ENCODE measurements at regions not wholly inside any gene's neighbourhood (a gene's known extent, or its start where the extent isn't known, plus 50 kb on each side); places are given as distances from the start of the nearest gene placed in this dataset.

DNA sequence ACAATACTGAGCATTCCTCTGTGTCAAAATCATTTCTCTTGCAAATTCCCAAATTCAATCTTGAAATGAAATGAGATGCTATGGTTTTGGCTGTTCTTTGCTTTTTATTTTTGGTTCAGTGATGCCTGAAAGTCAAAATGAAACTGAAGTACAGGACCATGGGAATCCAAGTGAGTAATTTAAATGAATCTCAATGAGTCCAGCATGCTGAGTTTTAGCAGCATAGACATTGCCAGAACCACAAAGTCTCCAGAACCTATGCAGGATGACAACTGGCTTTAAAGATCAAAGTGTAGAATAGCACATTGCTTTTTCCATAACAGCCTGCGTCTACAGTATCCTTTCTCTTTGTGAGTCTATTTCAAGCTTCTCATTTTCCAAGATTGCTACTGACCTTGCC, 1050.7 kb upstream of the PIK3C3 start:
- TF ChIP-seq CTCF (IDR thresholded peaks at IDR 0.05) (no peak), POLR2A (IDR thresholded peaks at IDR 0.05) (no peak)
